B cell (primary cell): ENCODE measurements at regions not wholly inside any gene's neighbourhood (a gene's known extent, or its start where the extent isn't known, plus 50 kb on each side); places are given as distances from the start of the nearest gene placed in this dataset.

Source experiments
- ATAC-seq: fragments of 200-7000 bp; cut with Tn5 transposase; one replicate; pipeline ENCODE4 v1.10.0; 2021; ENCODE audit warnings: low read depth, mild to moderate bottlenecking, moderate number of reproducible peaks, moderate library complexity
- CTCF ChIA-PET: fragments of 350-600 bp; sonication (Branson Sonifier 250); formaldehyde crosslinking; loops from one replicate; lab custom pipeline; 2021; ENCODE audit warnings: antibody characterized with exemption, inconsistent platforms; lab: Charles Lee
- POLR2A ChIA-PET: fragments of 350-600 bp; sonication (Branson Sonifier 250); formaldehyde crosslinking; loops from one replicate; lab custom pipeline; 2021; ENCODE audit warnings: antibody characterized with exemption; lab: Charles Lee
- DNase-seq: peaks from one replicate; pipeline ENCODE4 v3.0.0; 2013
- H2AFZ ChIP-seq: 2 replicates; pipeline ENCODE4 v1.6.1; 2012; ENCODE audit warnings: mild to moderate bottlenecking, low read depth, low read length; ENCODE audit not compliant: insufficient read depth, poor library complexity, severe bottlenecking
- H3K27ac ChIP-seq, 2 donors: 1 replicate in 1 of 2; 2 replicates in 1 of 2; pipeline ENCODE4 v1.5.1; 2012 to 2013; ENCODE audit warnings: low read length in 2 of 2, mild to moderate bottlenecking in 2 of 2, moderate library complexity in 1 of 2
- H3K27me3 ChIP-seq, 4 experiments: fragments of 200-600 bp in 1 of 4; sonication (generic) in 1 of 4; replicated peaks in 1 of 4; 1 replicate in 2 of 4; 2 replicates in 2 of 4; pipeline versions ENCODE4 v1.6.1 to v1.7.0; 2013 to 2016; ENCODE audit warnings: low read length in 3 of 4, mild to moderate bottlenecking in 2 of 4, mixed read lengths in 1 of 4, moderate library complexity in 1 of 4; ENCODE audit not compliant: insufficient read depth in 4 of 4, control insufficient read depth in 3 of 4; ENCODE audit errors: control extremely low read depth in 1 of 4
- H3K36me3 ChIP-seq, 2 experiments: replicated peaks in 1 of 2; 1 replicate in 1 of 2; 2 replicates in 1 of 2; pipeline versions ENCODE4 v1.6.1 to v1.7.1; 2013; ENCODE audit warnings: low read length in 1 of 2; ENCODE audit not compliant: insufficient read depth in 2 of 2, control insufficient read depth in 1 of 2; ENCODE audit errors: control extremely low read depth in 1 of 2, extremely low read depth in 1 of 2
- H3K4me1 ChIP-seq, 2 donors: fragments of 200-600 bp in 1 of 2; sonication (generic) in 1 of 2; 1 replicate in 1 of 2; 2 replicates in 1 of 2; pipeline versions ENCODE4 v1.5.1 to v1.6.1; 2013 to 2017; ENCODE audit warnings: low read length in 2 of 2; ENCODE audit not compliant: control insufficient read depth in 2 of 2, insufficient read depth in 2 of 2
- H3K4me2 ChIP-seq: replicated peaks from 2 replicates; pipeline ENCODE3; 2012; ENCODE audit warnings: mild to moderate bottlenecking, low read depth, low read length; ENCODE audit not compliant: poor library complexity, severe bottlenecking
- H3K4me3 ChIP-seq, 5 experiments: fragments of 200-600 bp in 1 of 5; sonication (generic) in 1 of 5; 1 replicate in 3 of 5; 2 replicates in 2 of 5; pipeline versions ENCODE4 v1.5.1 to v1.7.0; 2011 to 2016; ENCODE audit warnings: low read length in 4 of 5, mild to moderate bottlenecking in 4 of 5, low read depth in 2 of 5, control low read depth in 1 of 5, moderate library complexity in 1 of 5; ENCODE audit not compliant: insufficient read depth in 1 of 5; ENCODE audit errors: control extremely low read depth in 1 of 5, extremely low read depth in 1 of 5
- H3K79me2 ChIP-seq: fragments of 200-600 bp; sonication (generic); one replicate; pipeline ENCODE4 v1.6.0; 2016; ENCODE audit warnings: low read length; ENCODE audit not compliant: control insufficient read depth, insufficient read depth
- H3K9ac ChIP-seq: fragments of 200-600 bp; sonication (generic); 2 replicates; pipeline ENCODE4 v1.6.1; 2017; ENCODE audit warnings: mild to moderate bottlenecking, low read length, moderate library complexity
- H3K9me3 ChIP-seq, 3 donors: one replicate each; pipeline versions ENCODE4 v1.6.1 to v1.7.1; 2013; ENCODE audit warnings: low read length in 2 of 3; ENCODE audit not compliant: control insufficient read depth in 2 of 3, insufficient read depth in 1 of 3; ENCODE audit errors: control extremely low read depth in 1 of 3
- H4K20me1 ChIP-seq: 2 replicates; pipeline ENCODE4 v1.6.0; 2012; ENCODE audit warnings: mild to moderate bottlenecking, low read length; ENCODE audit not compliant: insufficient read depth, control insufficient read depth, poor library complexity, severe bottlenecking
- H3K27ac Mint-ChIP-seq: one replicate; pipeline ENCODE4 v1.8.0; 2021; ENCODE audit warnings: mixed read lengths
- H3K27me3 Mint-ChIP-seq: one replicate; pipeline ENCODE4 v1.8.0; 2021; ENCODE audit warnings: mixed read lengths
- H3K4me1 Mint-ChIP-seq: one replicate; pipeline ENCODE4 v1.8.0; 2021; ENCODE audit warnings: mixed read lengths
- H3K4me3 Mint-ChIP-seq: one replicate; pipeline ENCODE4 v1.8.0; 2021; ENCODE audit warnings: mixed read lengths
- H3K9me3 Mint-ChIP-seq: one replicate; pipeline ENCODE4 v1.8.0; 2022; ENCODE audit warnings: mixed read lengths; ENCODE audit not compliant: insufficient read depth
- CTCF ChIP-seq: fragments of 200-600 bp; IDR thresholded peaks from one replicate; pipeline ENCODE4 v1.8.0; 2022; ENCODE audit warnings: antibody characterized with exemption, mild to moderate bottlenecking
- EZH2 ChIP-seq: IDR thresholded peaks from 2 replicates; pipeline ENCODE4 v1.6.1; 2012; ENCODE audit warnings: borderline replicate concordance, low read depth, mild to moderate bottlenecking, moderate library complexity, low read length; ENCODE audit not compliant: insufficient read depth, poor library complexity, severe bottlenecking
- WGBS: methylation state at CpG from one replicate; pipeline ENCODE4 v1.1.5; 2013; ENCODE audit warnings: missing lambda C conversion rate; ENCODE audit not compliant: insufficient coverage; 5-methylcytosine and 5-hydroxymethylcytosine counted together
- intact Hi-C: fragments of 100-400 bp; cut with micrococcal nuclease; formaldehyde crosslinking; loops from one replicate; pipeline ENCODE4 v1.10.0; 2022

GRCh38 chr15:66894363-66894762, 171.0 kb upstream of the SMAD3 start:
- DNase-seq (no peak), ATAC-seq (no peak)
- H3K4me1 Mint-ChIP-seq: peaks cover 11% of the 10 kb centered on the region
- 94% methylated on average over 5 of the region's 5 CpGs for WGBS
- Histone ChIP-seq H3K4me3 (no peak overlapping the region), H3K36me3 (no peaks in the 10 kb centered on the region), H4K20me1 (no peaks in the 10 kb centered on the region), H3K4me2 (no peak overlapping the region), H3K27me3 (no peaks in the 10 kb centered on the region), H3K9ac (no peak overlapping the region), H3K9me3 (peaks cover 5 to 9% (median 5%) of the 10 kb centered on the region in 3 donors), H3K79me2 (no peaks in the 10 kb centered on the region), H3K27ac (no peak overlapping the region), H2AFZ (no peak overlapping the region), H3K4me1 (peaks cover 8 to 11% of the 10 kb centered on the region in 2 donors)
- intact Hi-C loops: no loop called here
- ChIA-PET POLR2A (no interaction called here), CTCF (no interaction called here)
- H3K27me3 Mint-ChIP-seq: peaks cover 13% of the 10 kb centered on the region
- H3K9me3 Mint-ChIP-seq: no peaks in the 10 kb centered on the region
- TF ChIP-seq EZH2 (no peak), CTCF (no peak)
- no peak overlapping the region for H3K27ac Mint-ChIP-seq
- no peak overlapping the region for H3K4me3 Mint-ChIP-seq

- no peak overlapping the region for H2AFZ ChIP-seq
- intact Hi-C loops: no loop called here
- H3K27me3 ChIP-seq: no peaks in the 10 kb centered on the region
- no peak overlapping the region for H3K4me3 Mint-ChIP-seq
- H3K27ac Mint-ChIP-seq: no peak overlapping the region
- no peak overlapping the region for H3K27ac ChIP-seq
- TF ChIP-seq EZH2 (no peak), CTCF (no peak)
- H3K9ac ChIP-seq: no peak overlapping the region
- 57% methylated on average over 3 of the region's 4 CpGs for WGBS
- no peak for DNase-seq
- ChIA-PET POLR2A (no interaction called here), CTCF (interaction anchor here (1.6 kb wide), 1 partner anchor 43 kb away, joined by 4 read pairs; no protein-coding TSS in a partner anchor)
- H3K4me2 ChIP-seq: no peak overlapping the region
- no peak overlapping the region for H3K4me3 ChIP-seq
- no peaks in the 10 kb centered on the region for H4K20me1 ChIP-seq
- peaks cover 13% of the 10 kb centered on the region for H3K27me3 Mint-ChIP-seq
- no peaks in the 10 kb centered on the region for H3K79me2 ChIP-seq
- H3K36me3 ChIP-seq: no peaks in the 10 kb centered on the region
- H3K9me3 ChIP-seq: peaks cover 0 to 4% (median 3%) of the 10 kb centered on the region in 3 donors
- H3K4me1 Mint-ChIP-seq: peaks cover 11% of the 10 kb centered on the region
- ATAC-seq: no peak
- H3K9me3 Mint-ChIP-seq: no peaks in the 10 kb centered on the region
- H3K4me1 ChIP-seq: peaks cover 8 to 11% of the 10 kb centered on the region in 2 donors
Observed at GRCh38 chr15:66894986-66895780, 170.2 kb upstream of the SMAD3 start.
